Liver (tissue), 3 donors: ENCODE measurements at regions not wholly inside any gene's neighbourhood (a gene's known extent, or its start where the extent isn't known, plus 50 kb on each side); places are given as distances from the start of the nearest gene placed in this dataset.
"Not testable (repeated sequence)": the region's sequence is repeated elsewhere in the genome, so short reads cannot be mapped to it uniquely, and the experiment has no call there.

ENCODE experiments used
- EGR1 ChIP-seq, 2 donors: IDR thresholded peaks; 2 replicates each; pipeline ENCODE4 v1.6.1; 2016 to 2018; ENCODE audit warnings: antibody characterized with exemption in 2 of 2, low read depth in 2 of 2
- FOXA1 ChIP-seq: IDR thresholded peaks from 2 replicates; pipeline ENCODE4 v1.6.1; 2016; ENCODE audit warnings: antibody characterized with exemption
- GABPA ChIP-seq, 2 donors: IDR thresholded peaks in 1 of 2; conservative IDR thresholded peaks in 1 of 2; 2 replicates each; pipeline ENCODE4 v1.6.1; 2016; ENCODE audit warnings: antibody characterized with exemption in 2 of 2, mild to moderate bottlenecking in 1 of 2, moderate library complexity in 1 of 2
- HNF4A ChIP-seq, 2 donors: conservative IDR thresholded peaks; 2 replicates each; pipeline ENCODE4 v1.6.1; 2016; ENCODE audit warnings: antibody characterized with exemption in 2 of 2, mild to moderate bottlenecking in 2 of 2
- JUND ChIP-seq, 2 donors: IDR thresholded peaks; 2 replicates each; pipeline ENCODE4 v1.6.1; 2016; ENCODE audit warnings: antibody characterized with exemption in 2 of 2
- RXRA ChIP-seq, 2 donors: IDR thresholded peaks; 2 replicates each; pipeline ENCODE4 v1.6.1; 2017 to 2018; ENCODE audit warnings: antibody characterized with exemption in 2 of 2, mild to moderate bottlenecking in 1 of 2
- SP1 ChIP-seq: IDR thresholded peaks from 2 replicates; pipeline ENCODE4 v1.6.1; 2018; ENCODE audit warnings: antibody characterized with exemption, mild to moderate bottlenecking
- TAF1 ChIP-seq: conservative IDR thresholded peaks from 2 replicates; pipeline ENCODE4 v1.6.1; 2016; ENCODE audit warnings: antibody characterized with exemption, mild to moderate bottlenecking
- YY1 ChIP-seq: IDR thresholded peaks from 2 replicates; pipeline ENCODE4 v1.6.1; 2016; ENCODE audit warnings: antibody characterized with exemption, mild to moderate bottlenecking
- TF ChIP-seq, protein P1 (sequence below): fragments of 150-350 bp; IDR thresholded peaks from 2 replicates; pipeline ENCODE4 v1.5.1; 2017; ENCODE audit warnings: improper control_type of control experiment, low read depth, low read length; ENCODE audit not compliant: missing input control
- TF ChIP-seq, protein P2 (sequence below): IDR thresholded peaks from 2 replicates; pipeline ENCODE4 v1.6.1; 2016; ENCODE audit warnings: antibody characterized with exemption
- TF ChIP-seq, protein P3 (sequence below): IDR thresholded peaks from 2 replicates; pipeline ENCODE4 v1.6.1; 2016; ENCODE audit warnings: antibody characterized with exemption
- TF ChIP-seq, protein P4 (sequence below): IDR thresholded peaks from 2 replicates; pipeline ENCODE4 v1.6.1; 2016; ENCODE audit warnings: antibody characterized with exemption, mild to moderate bottlenecking
- TF ChIP-seq, protein P5 (sequence below): IDR thresholded peaks from 2 replicates; pipeline ENCODE4 v1.6.1; 2016; ENCODE audit warnings: antibody characterized with exemption
- donor health status: healthy.
- donor health status: healthy.

DNA sequence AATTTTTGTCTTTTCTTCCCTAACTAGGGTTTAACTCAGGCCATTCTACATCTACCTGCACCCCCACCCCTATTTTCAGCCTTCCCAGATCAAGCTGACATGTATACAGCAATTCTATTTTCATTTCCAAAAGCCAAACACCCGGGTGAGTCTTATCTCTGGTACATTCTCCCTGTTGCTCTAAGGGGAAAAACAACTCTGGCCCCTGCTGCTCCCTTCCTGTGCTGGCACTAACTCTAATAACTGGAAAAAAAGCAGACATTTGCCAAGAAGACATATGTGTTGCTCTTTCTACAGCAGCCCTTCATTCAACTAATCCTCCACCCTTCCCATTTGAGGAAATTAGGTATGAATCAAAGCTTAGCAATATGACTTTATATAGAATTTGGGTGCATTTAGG lies 427.8 kb upstream of the CDH11 start:
- TF ChIP-seq JUND (IDR thresholded peaks at IDR 0.05); SP1; FOXA1; EGR1 (IDR thresholded peaks at IDR 0.05; ENCODE audit: low read depth in 2 of 2); YY1; HNF4A (conservative IDR thresholded peaks at IDR 0.05); TAF1; RXRA (IDR thresholded peaks at IDR 0.05); GABPA (IDR thresholded peaks at IDR 0.05 in 1 of 2, conservative IDR thresholded peaks at IDR 0.05 in 1 of 2): not testable (repeated sequence)
- TF ChIP-seq, protein P1, sequence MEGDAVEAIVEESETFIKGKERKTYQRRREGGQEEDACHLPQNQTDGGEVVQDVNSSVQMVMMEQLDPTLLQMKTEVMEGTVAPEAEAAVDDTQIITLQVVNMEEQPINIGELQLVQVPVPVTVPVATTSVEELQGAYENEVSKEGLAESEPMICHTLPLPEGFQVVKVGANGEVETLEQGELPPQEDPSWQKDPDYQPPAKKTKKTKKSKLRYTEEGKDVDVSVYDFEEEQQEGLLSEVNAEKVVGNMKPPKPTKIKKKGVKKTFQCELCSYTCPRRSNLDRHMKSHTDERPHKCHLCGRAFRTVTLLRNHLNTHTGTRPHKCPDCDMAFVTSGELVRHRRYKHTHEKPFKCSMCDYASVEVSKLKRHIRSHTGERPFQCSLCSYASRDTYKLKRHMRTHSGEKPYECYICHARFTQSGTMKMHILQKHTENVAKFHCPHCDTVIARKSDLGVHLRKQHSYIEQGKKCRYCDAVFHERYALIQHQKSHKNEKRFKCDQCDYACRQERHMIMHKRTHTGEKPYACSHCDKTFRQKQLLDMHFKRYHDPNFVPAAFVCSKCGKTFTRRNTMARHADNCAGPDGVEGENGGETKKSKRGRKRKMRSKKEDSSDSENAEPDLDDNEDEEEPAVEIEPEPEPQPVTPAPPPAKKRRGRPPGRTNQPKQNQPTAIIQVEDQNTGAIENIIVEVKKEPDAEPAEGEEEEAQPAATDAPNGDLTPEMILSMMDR: not testable (repeated sequence)
- TF ChIP-seq, protein P2, sequence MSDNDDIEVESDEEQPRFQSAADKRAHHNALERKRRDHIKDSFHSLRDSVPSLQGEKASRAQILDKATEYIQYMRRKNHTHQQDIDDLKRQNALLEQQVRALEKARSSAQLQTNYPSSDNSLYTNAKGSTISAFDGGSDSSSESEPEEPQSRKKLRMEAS: not testable (repeated sequence)
- TF ChIP-seq, protein P3, sequence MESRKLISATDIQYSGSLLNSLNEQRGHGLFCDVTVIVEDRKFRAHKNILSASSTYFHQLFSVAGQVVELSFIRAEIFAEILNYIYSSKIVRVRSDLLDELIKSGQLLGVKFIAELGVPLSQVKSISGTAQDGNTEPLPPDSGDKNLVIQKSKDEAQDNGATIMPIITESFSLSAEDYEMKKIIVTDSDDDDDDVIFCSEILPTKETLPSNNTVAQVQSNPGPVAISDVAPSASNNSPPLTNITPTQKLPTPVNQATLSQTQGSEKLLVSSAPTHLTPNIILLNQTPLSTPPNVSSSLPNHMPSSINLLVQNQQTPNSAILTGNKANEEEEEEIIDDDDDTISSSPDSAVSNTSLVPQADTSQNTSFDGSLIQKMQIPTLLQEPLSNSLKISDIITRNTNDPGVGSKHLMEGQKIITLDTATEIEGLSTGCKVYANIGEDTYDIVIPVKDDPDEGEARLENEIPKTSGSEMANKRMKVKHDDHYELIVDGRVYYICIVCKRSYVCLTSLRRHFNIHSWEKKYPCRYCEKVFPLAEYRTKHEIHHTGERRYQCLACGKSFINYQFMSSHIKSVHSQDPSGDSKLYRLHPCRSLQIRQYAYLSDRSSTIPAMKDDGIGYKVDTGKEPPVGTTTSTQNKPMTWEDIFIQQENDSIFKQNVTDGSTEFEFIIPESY: not testable (repeated sequence)
- TF ChIP-seq, protein P4, sequence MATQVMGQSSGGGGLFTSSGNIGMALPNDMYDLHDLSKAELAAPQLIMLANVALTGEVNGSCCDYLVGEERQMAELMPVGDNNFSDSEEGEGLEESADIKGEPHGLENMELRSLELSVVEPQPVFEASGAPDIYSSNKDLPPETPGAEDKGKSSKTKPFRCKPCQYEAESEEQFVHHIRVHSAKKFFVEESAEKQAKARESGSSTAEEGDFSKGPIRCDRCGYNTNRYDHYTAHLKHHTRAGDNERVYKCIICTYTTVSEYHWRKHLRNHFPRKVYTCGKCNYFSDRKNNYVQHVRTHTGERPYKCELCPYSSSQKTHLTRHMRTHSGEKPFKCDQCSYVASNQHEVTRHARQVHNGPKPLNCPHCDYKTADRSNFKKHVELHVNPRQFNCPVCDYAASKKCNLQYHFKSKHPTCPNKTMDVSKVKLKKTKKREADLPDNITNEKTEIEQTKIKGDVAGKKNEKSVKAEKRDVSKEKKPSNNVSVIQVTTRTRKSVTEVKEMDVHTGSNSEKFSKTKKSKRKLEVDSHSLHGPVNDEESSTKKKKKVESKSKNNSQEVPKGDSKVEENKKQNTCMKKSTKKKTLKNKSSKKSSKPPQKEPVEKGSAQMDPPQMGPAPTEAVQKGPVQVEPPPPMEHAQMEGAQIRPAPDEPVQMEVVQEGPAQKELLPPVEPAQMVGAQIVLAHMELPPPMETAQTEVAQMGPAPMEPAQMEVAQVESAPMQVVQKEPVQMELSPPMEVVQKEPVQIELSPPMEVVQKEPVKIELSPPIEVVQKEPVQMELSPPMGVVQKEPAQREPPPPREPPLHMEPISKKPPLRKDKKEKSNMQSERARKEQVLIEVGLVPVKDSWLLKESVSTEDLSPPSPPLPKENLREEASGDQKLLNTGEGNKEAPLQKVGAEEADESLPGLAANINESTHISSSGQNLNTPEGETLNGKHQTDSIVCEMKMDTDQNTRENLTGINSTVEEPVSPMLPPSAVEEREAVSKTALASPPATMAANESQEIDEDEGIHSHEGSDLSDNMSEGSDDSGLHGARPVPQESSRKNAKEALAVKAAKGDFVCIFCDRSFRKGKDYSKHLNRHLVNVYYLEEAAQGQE: not testable (repeated sequence)
- TF ChIP-seq, protein P5, sequence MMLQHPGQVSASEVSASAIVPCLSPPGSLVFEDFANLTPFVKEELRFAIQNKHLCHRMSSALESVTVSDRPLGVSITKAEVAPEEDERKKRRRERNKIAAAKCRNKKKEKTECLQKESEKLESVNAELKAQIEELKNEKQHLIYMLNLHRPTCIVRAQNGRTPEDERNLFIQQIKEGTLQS: not testable (repeated sequence)
